Epithelial cell of esophagus (primary cell): ENCODE measurements at regions not wholly inside any gene's neighbourhood (a gene's known extent, or its start where the extent isn't known, plus 50 kb on each side); places are given as distances from the start of the nearest gene placed in this dataset.

Experiments used
- DNase-seq: peaks from one replicate; pipeline ENCODE4 v3.0.0; 2010; ENCODE audit warnings: low read depth
- H3K4me3 ChIP-seq: 2 replicates; pipeline ENCODE4 v1.5.1; 2011; ENCODE audit warnings: mild to moderate bottlenecking, low read length, control low read depth
- TF ChIP-seq, protein P1 (sequence below): IDR thresholded peaks from 2 replicates; pipeline ENCODE4 v1.5.1; 2011; ENCODE audit warnings: low read depth, mild to moderate bottlenecking, low read length, control low read depth, inconsistent platforms; ENCODE audit not compliant: insufficient read depth; ENCODE audit errors: missing control alignments

DNA sequence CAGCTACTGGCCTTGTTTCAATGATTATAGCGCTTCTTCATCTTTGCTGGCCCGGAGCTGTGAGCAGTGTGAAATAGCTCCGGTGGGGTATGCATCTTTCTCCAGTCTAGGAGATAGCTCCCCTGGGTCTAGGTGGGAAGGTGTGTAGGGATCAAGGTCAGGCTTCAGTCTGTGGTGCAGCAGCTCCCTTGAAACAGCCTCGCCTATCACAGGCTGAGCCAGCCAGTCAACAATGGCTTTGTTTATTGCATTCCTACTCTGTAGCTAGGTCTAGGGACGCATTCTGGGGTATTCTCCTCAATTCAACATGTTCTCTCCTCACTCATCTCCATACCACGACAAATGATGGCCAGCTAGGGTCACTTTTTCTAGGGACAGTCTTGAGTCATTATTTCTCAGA, 646.8 kb upstream of the IGFBP3 start:
- no peak overlapping the region for H3K4me3 ChIP-seq
- TF ChIP-seq, protein P1, sequence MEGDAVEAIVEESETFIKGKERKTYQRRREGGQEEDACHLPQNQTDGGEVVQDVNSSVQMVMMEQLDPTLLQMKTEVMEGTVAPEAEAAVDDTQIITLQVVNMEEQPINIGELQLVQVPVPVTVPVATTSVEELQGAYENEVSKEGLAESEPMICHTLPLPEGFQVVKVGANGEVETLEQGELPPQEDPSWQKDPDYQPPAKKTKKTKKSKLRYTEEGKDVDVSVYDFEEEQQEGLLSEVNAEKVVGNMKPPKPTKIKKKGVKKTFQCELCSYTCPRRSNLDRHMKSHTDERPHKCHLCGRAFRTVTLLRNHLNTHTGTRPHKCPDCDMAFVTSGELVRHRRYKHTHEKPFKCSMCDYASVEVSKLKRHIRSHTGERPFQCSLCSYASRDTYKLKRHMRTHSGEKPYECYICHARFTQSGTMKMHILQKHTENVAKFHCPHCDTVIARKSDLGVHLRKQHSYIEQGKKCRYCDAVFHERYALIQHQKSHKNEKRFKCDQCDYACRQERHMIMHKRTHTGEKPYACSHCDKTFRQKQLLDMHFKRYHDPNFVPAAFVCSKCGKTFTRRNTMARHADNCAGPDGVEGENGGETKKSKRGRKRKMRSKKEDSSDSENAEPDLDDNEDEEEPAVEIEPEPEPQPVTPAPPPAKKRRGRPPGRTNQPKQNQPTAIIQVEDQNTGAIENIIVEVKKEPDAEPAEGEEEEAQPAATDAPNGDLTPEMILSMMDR = no peak
- no peak for DNase-seq

DNA sequence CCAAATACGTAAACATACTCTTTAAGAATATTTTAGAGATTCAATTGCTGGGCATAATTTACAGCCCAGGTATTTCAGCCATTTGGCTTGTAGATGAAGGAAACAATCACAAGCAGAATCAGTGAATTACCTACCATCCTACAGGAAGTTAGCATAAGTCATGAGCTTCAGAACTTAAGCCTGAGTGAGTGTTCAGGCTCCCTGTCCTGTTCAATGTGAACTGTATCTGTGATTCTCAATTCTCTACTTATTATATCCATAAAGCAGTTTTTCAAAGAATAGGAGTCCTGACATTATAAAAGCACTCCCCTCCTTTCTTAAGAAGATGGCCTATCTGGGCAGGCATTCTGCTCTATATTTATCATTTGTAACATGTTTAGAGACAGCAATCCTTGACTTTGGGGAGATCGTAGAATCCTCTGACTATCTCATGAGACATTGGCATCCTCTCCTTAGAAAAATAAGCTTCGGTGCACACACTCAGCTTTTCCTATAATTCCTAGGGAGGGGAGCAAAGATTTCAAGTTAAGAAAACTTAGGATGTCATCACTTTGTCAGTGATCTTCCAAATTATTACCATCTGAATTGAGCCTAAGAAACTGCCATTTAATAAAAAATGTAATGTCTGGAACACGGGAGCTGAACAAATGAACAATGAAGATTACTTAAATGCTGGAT, 645.2 kb upstream of the IGFBP3 start:
- peak; percentile 17 for DNase-seq
- H3K4me3 ChIP-seq = no peak overlapping the region
- TF ChIP-seq, protein P1 = no peak

DNA sequence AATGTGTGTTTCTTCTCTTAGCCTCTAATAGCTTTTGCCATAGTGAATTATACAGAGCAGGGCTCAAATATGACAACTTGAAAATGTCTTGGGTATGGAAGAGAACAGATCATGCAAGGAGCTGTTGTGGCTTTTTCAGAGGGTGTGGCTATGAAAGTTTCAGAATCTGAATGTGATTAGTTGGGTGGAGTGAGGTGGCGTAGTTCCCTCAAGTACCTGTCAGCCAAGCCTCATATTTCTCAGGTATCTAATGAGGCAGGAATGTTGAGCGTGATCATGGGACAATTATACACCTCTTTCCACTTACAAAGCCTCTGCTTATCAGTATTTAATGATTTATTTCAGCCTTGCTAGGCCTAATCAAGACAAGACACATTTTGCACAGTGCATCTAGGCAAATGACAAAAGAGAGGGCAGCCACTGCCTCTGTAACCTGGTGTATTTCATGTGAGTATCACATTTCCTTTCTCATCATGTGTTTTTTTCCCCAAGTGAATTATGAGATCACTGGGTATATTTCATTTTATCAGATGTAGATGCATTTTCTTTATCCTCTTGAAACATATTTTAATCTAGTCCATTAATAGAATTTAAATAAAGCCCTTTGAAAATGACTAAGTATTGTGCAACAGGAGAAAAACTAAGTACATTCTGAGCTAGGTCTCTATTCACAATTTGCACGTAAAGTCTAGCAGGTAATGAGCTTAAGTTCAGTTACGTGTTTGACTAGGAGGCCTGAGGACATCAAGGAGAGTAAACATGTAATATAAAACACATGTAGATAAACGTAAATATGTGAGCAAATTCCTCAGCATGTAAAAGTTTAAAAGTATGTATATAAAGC, 644.4 kb upstream of the IGFBP3 start:
- H3K4me3 ChIP-seq = no peak overlapping the region
- DNase-seq = peak; percentile 94
- TF ChIP-seq, protein P1 = no peak

DNA sequence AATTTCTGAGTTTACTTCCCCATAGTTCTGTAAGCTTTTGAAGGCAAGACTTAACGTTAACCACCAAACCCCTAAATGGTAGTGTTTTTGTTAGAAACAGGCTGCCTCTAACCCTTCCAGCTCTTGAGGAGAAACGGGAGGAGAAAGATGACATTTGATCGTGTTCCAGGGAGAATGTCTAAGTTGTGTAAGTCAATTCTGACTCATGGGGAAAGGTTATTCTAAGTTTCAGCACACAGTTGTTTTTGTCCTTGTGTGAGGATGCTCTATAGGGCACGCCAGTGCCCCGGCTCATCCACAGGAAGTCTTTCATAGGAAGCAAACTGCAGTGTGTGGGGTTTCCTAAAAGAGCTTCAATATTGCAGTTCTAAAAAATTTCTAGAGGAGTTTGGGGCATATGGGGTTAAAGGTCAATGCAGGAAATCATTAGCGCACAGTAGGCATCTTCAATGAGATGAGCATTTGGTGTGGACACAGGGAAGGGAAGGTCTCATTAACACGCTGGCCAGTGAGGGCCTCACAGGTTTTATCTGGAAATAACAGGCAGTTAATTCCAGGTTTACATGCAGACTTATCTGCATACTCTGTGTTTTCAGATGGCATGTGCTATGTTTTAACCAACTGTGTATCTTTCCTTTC, 638.2 kb upstream of the IGFBP3 start:
- TF ChIP-seq, protein P1 = no peak
- peak; percentile 74 for DNase-seq
- H3K4me3 ChIP-seq = no peak overlapping the region

DNA sequence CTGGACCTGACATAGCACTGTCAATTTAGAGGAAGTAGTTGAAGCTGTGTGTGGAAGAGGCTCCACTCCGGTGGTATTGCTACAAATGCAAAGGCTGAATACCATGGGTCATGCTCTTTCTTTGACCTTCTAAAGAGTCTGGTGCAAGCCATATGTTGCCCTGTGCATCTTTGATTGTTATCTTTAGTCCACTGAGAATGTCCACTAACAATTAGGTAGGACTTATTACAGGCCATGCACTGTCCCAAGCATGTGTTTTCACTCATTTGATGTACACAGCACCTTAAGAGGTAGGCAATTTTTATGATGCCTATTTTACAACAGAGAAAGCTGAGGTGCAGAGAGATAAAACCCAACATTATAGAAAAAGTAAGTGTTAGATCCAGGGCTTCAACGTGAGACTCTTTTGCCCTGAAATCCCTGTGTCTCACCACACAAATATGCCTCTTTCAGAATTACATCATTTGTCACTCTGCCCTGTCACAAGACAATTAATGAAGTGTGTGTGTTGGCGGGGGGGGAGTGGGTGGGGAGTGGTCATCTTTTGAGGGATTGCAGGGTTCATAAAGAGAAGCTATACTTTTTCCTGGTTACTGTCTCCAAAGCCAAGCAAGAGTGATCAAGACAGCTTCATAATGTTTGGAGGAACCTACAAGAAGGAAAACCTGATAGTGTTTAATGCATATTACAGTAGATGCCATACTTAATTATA, 637.6 kb upstream of the IGFBP3 start:
- peak; percentile 56 for DNase-seq
- TF ChIP-seq, protein P1 = no peak
- H3K4me3 ChIP-seq = no peak overlapping the region

DNA sequence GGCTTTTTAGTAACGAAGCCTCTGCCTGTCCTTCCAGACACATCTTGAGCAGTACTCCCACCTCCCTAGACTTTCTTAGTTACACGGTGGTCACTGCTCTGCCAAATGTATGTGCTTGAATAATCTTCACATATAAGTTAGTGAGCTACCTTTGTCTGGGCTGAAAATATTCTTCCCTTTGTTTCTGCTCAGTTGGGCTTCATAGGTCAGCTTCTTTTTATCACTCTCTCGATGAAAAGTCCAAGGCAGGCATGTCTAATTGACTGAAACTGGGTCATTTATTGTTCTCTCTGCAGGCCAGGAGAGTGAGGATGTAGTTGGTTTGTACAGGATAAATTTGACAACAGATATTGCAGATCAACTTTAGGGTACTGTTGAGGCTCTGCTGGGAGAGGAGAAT, 636.7 kb upstream of the IGFBP3 start:
- DNase-seq = no peak
- TF ChIP-seq, protein P1 = no peak
- H3K4me3 ChIP-seq = no peak overlapping the region
